Body of pancreas (tissue), 4 donors: ENCODE measurements at regions not wholly inside any gene's neighbourhood (a gene's known extent, or its start where the extent isn't known, plus 50 kb on each side); places are given as distances from the start of the nearest gene placed in this dataset.
"Not testable (repeated sequence)": the region's sequence is repeated elsewhere in the genome, so short reads cannot be mapped to it uniquely, and the experiment has no call there.

Source experiments
- POLR2A ChIP-seq, 3 donors: fragments of 450-650 bp; IDR thresholded peaks; one replicate each; pipeline ENCODE4 v1.6.1; 2016; ENCODE audit warnings: antibody characterized with exemption in 3 of 3, mild to moderate bottlenecking in 2 of 3
- TF ChIP-seq, protein P1 (sequence below), 7 experiments: fragments of 450-650 bp in 4 of 7; fragments of 200-600 bp in 3 of 7; sonication (generic) in 3 of 7; IDR thresholded peaks; one replicate each; pipeline ENCODE4 v1.5.1; 2016 to 2019; ENCODE audit warnings: antibody characterized with exemption in 7 of 7

- TF ChIP-seq, protein P1, sequence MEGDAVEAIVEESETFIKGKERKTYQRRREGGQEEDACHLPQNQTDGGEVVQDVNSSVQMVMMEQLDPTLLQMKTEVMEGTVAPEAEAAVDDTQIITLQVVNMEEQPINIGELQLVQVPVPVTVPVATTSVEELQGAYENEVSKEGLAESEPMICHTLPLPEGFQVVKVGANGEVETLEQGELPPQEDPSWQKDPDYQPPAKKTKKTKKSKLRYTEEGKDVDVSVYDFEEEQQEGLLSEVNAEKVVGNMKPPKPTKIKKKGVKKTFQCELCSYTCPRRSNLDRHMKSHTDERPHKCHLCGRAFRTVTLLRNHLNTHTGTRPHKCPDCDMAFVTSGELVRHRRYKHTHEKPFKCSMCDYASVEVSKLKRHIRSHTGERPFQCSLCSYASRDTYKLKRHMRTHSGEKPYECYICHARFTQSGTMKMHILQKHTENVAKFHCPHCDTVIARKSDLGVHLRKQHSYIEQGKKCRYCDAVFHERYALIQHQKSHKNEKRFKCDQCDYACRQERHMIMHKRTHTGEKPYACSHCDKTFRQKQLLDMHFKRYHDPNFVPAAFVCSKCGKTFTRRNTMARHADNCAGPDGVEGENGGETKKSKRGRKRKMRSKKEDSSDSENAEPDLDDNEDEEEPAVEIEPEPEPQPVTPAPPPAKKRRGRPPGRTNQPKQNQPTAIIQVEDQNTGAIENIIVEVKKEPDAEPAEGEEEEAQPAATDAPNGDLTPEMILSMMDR (IDR thresholded peaks at IDR 0.05): not testable (repeated sequence)
- TF ChIP-seq POLR2A (IDR thresholded peaks at IDR 0.05): not testable (repeated sequence)
These were observed 120.2 kb downstream of the NBPF8 start for GRCh38 chr1:120535052-120535451.
